Gastrocnemius medialis (tissue), 4 donors: ENCODE measurements at regions not wholly inside any gene's neighbourhood (a gene's known extent, or its start where the extent isn't known, plus 50 kb on each side); places are given as distances from the start of the nearest gene placed in this dataset.

Experiments
- POLR2A ChIP-seq, 2 donors: fragments of 450-650 bp; IDR thresholded peaks; one replicate each; pipeline ENCODE4 v1.6.1; 2017; ENCODE audit warnings: antibody characterized with exemption in 2 of 2, mild to moderate bottlenecking in 2 of 2, moderate library complexity in 2 of 2
- TF ChIP-seq, protein P1 (sequence below), 5 experiments: fragments of 450-650 bp in 3 of 5; fragments of 200-600 bp in 2 of 5; sonication (generic) in 2 of 5; IDR thresholded peaks in 4 of 5; conservative IDR thresholded peaks in 1 of 5; 1 replicate in 4 of 5; 2 replicates in 1 of 5; pipeline ENCODE4 v1.5.1; 2016 to 2019; ENCODE audit warnings: antibody characterized with exemption in 5 of 5, mild to moderate bottlenecking in 3 of 5, moderate library complexity in 3 of 5

DNA sequence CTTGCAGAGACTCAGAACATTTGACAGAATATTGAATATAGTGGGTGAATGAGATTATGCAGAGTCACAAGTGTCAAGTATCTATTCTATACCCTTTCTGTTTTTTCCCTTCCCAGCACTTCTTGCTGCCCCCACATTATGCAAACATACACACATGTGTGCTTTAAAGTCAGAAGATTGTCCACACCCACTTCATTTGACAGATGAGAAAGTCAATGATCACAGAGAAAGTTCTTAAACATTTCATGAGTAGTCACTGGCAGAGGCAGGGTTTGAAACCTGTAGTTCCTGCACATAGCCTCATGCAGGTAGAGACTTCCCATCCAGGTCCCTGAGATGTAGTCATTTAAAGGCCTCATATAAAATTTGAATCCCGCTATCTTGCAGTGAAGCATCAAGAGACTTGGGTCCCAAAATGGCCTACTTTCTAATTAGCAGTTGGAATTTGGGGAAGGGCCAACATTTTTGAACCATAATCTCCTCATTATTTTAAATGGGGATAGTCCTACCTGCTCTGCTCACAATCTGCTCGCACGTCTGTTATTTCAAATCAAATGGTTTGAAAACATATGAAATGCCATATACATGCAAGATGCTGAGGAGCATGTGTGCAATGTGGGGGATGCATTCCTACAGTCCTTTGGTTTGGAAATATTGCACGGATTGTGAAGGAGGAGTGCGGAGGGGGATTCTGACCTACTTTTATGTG, 217.8 kb downstream of the STK31 start:
- TF ChIP-seq, protein P1, sequence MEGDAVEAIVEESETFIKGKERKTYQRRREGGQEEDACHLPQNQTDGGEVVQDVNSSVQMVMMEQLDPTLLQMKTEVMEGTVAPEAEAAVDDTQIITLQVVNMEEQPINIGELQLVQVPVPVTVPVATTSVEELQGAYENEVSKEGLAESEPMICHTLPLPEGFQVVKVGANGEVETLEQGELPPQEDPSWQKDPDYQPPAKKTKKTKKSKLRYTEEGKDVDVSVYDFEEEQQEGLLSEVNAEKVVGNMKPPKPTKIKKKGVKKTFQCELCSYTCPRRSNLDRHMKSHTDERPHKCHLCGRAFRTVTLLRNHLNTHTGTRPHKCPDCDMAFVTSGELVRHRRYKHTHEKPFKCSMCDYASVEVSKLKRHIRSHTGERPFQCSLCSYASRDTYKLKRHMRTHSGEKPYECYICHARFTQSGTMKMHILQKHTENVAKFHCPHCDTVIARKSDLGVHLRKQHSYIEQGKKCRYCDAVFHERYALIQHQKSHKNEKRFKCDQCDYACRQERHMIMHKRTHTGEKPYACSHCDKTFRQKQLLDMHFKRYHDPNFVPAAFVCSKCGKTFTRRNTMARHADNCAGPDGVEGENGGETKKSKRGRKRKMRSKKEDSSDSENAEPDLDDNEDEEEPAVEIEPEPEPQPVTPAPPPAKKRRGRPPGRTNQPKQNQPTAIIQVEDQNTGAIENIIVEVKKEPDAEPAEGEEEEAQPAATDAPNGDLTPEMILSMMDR (IDR thresholded peaks at IDR 0.05 in 4 of 5, conservative IDR thresholded peaks at IDR 0.05 in 1 of 5) = no peak
- no peak for TF ChIP-seq POLR2A (IDR thresholded peaks at IDR 0.05)
